OCI-LY7 (cell line): ENCODE measurements at regions not wholly inside any gene's neighbourhood (a gene's known extent, or its start where the extent isn't known, plus 50 kb on each side); places are given as distances from the start of the nearest gene placed in this dataset.

ENCODE experiments used
- BruUV-seq: library from RNA; stranded (reverse); fragments of 400-500 nt; replicated peaks from 2 replicates; lab custom pipeline; 2021; lab: Mats Ljungman, UMichigan
- CTCF ChIA-PET: fragments of 300-600 bp; sonication (Branson Sonifier 250); formaldehyde crosslinking; loops from one replicate; lab custom pipeline; 2022; ENCODE audit warnings: antibody characterized with exemption; ENCODE audit not compliant: unreplicated experiment; lab: Charles Lee
- POLR2A ChIA-PET: fragments of 300-600 bp; sonication (Branson Sonifier 250); formaldehyde crosslinking; loops from one replicate; lab custom pipeline; 2022; ENCODE audit warnings: antibody characterized with exemption; lab: Charles Lee
- DNase-seq: peaks from one replicate; pipeline ENCODE4 v3.0.0-alpha.2; 2015; ENCODE audit warnings: low spot score
- H2AFZ ChIP-seq: fragments of 200-600 bp; sonication (generic), shearing (Covaris generic); 2 replicates; pipeline ENCODE4 v1.6.1; 2014; ENCODE audit warnings: mild to moderate bottlenecking, antibody characterized with exemption, low read length, moderate library complexity
- H3K27ac ChIP-seq: fragments of 200-600 bp; sonication (generic); 2 replicates; pipeline ENCODE4 v1.5.1; 2014; ENCODE audit warnings: mixed run types, low read depth, mild to moderate bottlenecking, moderate library complexity, low read length, inconsistent platforms; ENCODE audit not compliant: poor library complexity, severe bottlenecking
- H3K36me3 ChIP-seq: fragments of 200-600 bp; sonication (generic); 2 replicates; pipeline ENCODE4 v1.6.1; 2014; ENCODE audit warnings: mild to moderate bottlenecking, antibody characterized with exemption, low read length, moderate library complexity, mixed read lengths; ENCODE audit not compliant: insufficient read depth
- H3K4me1 ChIP-seq: fragments of 200-600 bp; sonication (generic); 2 replicates; pipeline ENCODE4 v1.5.1; 2014; ENCODE audit warnings: mild to moderate bottlenecking, low read length; ENCODE audit not compliant: insufficient read depth, poor library complexity, severe bottlenecking
- H3K4me2 ChIP-seq: fragments of 200-600 bp; sonication (generic); 2 replicates; pipeline ENCODE4 v1.6.1; 2014; ENCODE audit warnings: mild to moderate bottlenecking, low read length
- H3K4me3 ChIP-seq: fragments of 200-600 bp; sonication (generic); 2 replicates; pipeline ENCODE4 v1.5.1; 2014; ENCODE audit warnings: mild to moderate bottlenecking, low read depth, low read length; ENCODE audit not compliant: poor library complexity, severe bottlenecking
- H3K79me2 ChIP-seq: fragments of 200-600 bp; sonication (generic); 2 replicates; pipeline ENCODE4 v1.6.1; 2016; ENCODE audit warnings: low read depth, mild to moderate bottlenecking, low read length, moderate library complexity, mixed read lengths; ENCODE audit not compliant: insufficient read depth
- H3K9me2 ChIP-seq: fragments of 200-600 bp; sonication (generic); 2 replicates; pipeline ENCODE4 v1.6.1; 2016; ENCODE audit warnings: mild to moderate bottlenecking, low read length, mixed read lengths; ENCODE audit not compliant: insufficient read depth
- H3K9me3 ChIP-seq: fragments of 200-600 bp; sonication (generic); 2 replicates; pipeline ENCODE4 v1.6.1; 2014; ENCODE audit warnings: mild to moderate bottlenecking, mixed run types, low read length, mixed read lengths
- H4K20me1 ChIP-seq: fragments of 200-600 bp; sonication (generic); 2 replicates; pipeline ENCODE4 v1.6.1; 2014; ENCODE audit warnings: mild to moderate bottlenecking, antibody characterized with exemption, low read length, moderate library complexity, mixed read lengths; ENCODE audit not compliant: insufficient read depth
- CTCF ChIP-seq: fragments of 200-600 bp; sonication (generic); conservative IDR thresholded peaks from 2 replicates; pipeline ENCODE4 v1.5.1; 2014; ENCODE audit warnings: mild to moderate bottlenecking, antibody characterized with exemption, low read length, moderate library complexity, mixed read lengths
- EZH2phosphoT487 ChIP-seq: fragments of 200-600 bp; sonication (generic); IDR thresholded peaks from 2 replicates; pipeline ENCODE4 v1.6.1; 2018; ENCODE audit warnings: low read depth, borderline replicate concordance, mild to moderate bottlenecking, mixed run types, antibody characterized with exemption, low read length, moderate library complexity, mixed read lengths
- intact Hi-C: fragments of 100-400 bp; cut with micrococcal nuclease; formaldehyde crosslinking; loops from one replicate; pipeline ENCODE4 v1.10.0; 2022; ENCODE audit not compliant: unreplicated experiment

GRCh38 chr2:188701836-188702235, 272.3 kb upstream of the COL3A1 start:
- CTCF ChIA-PET, result no interaction called here
- H3K27ac ChIP-seq, result no peak overlapping the region
- H2AFZ ChIP-seq, result no peak overlapping the region
- H3K4me3 ChIP-seq, result no peak overlapping the region
- intact Hi-C loops, result no loop called here
- no peaks in the 10 kb centered on the region for H3K36me3 ChIP-seq
- H4K20me1 ChIP-seq, result no peaks in the 10 kb centered on the region
- no TSS peak for BruUV-seq
- POLR2A ChIA-PET, result no interaction called here
- DNase-seq, result no peak
- no peaks in the 10 kb centered on the region for H3K9me3 ChIP-seq
- H3K9me2 ChIP-seq, result no peaks in the 10 kb centered on the region
- no peak overlapping the region for H3K4me2 ChIP-seq
- H3K4me1 ChIP-seq, result no peaks in the 10 kb centered on the region
- no peak for TF ChIP-seq EZH2phosphoT487
- no peak for TF ChIP-seq CTCF
- H3K79me2 ChIP-seq, result no peaks in the 10 kb centered on the region

- Histone ChIP-seq H3K9me2 (no peaks in the 10 kb centered on the region), H3K4me3 (no peak overlapping the region), H3K9me3 (no peaks in the 10 kb centered on the region; the same call in 1 of the 2 replicates), H3K36me3 (no peaks in the 10 kb centered on the region), H3K79me2 (no peaks in the 10 kb centered on the region), H3K4me2 (no peak overlapping the region), H2AFZ (no peak overlapping the region), H4K20me1 (no peaks in the 10 kb centered on the region), H3K27ac (no peak overlapping the region), H3K4me1 (no peaks in the 10 kb centered on the region)
- TF ChIP-seq EZH2phosphoT487, result no peak
- TF ChIP-seq CTCF, result no peak
- ChIA-PET CTCF (no interaction called here), POLR2A (interaction anchor here (0.5 to 0.7 kb wide), 2 partner anchors 445 to 806 kb away, joined by 3 read pairs; no protein-coding TSS in a partner anchor)
- no peak for DNase-seq
- intact Hi-C loops, result no loop called here
- no TSS peak for BruUV-seq
These were observed 269.0 kb upstream of the COL3A1 start for GRCh38 chr2:188705191-188705590.

GRCh38 chr2:188713961-188714360, 260.2 kb upstream of the COL3A1 start:
- POLR2A ChIA-PET, result no interaction called here
- no peaks in the 10 kb centered on the region for H3K36me3 ChIP-seq

More at GRCh38 chr2:188713961-188714360, 260.2 kb upstream of the COL3A1 start:
- Histone ChIP-seq H3K9me2 (no peaks in the 10 kb centered on the region), H3K4me2 (no peak overlapping the region), H3K9me3 (no peaks in the 10 kb centered on the region; the same call in 1 of the 2 replicates), H3K27ac (no peak overlapping the region), H2AFZ (no peak overlapping the region), H3K4me1 (no peaks in the 10 kb centered on the region), H3K4me3 (no peak overlapping the region), H4K20me1 (no peaks in the 10 kb centered on the region), H3K79me2 (no peaks in the 10 kb centered on the region)
- no TSS peak for BruUV-seq
- TF ChIP-seq CTCF, result no peak
- intact Hi-C loops, result no loop called here
- DNase-seq, result no peak
- CTCF ChIA-PET, result no interaction called here
